ENCODE measurements at regions not wholly inside any gene's neighbourhood (a gene's known extent, or its start where the extent isn't known, plus 50 kb on each side); places are given as distances from the start of the nearest gene placed in this dataset.
"Not testable (repeated sequence)": the region's sequence is repeated elsewhere in the genome, so short reads cannot be mapped to it uniquely, and the experiment has no call there.

GRCh38 chr1:166384948-166385347 is 218.1 kb upstream of the FAM78B start:
- WGBS (ENCODE audit: insufficient coverage), result 85% methylated on average over 6 of the region's 7 CpGs
- Histone ChIP-seq H3K27me3 (replicated peaks in 2 of 5; ENCODE audit: control insufficient read depth in 4 of 5, insufficient read depth in 5 of 5, low read length in 4 of 5) (no peaks in the 10 kb centered on the region), H3K27ac (ENCODE audit: insufficient read depth in 1 of 2, low read depth in 1 of 2, low read length in 2 of 2, poor library complexity in 1 of 2, severe bottlenecking in 2 of 2) (no peak overlapping the region), H3K36me3 (ENCODE audit: control insufficient read depth in 4 of 4, insufficient read depth in 4 of 4, low read length in 3 of 4) (no peaks in the 10 kb centered on the region), H3K9me3 (ENCODE audit: control extremely low read depth in 1 of 5, control insufficient read depth in 4 of 5, insufficient read depth in 2 of 5, low read depth in 1 of 5, low read length in 4 of 5) (no peaks in the 10 kb centered on the region), H3K4me3 (ENCODE audit: control insufficient read depth in 1 of 7, extremely low read depth in 1 of 7, insufficient read depth in 4 of 7, low read depth in 2 of 7, low read length in 6 of 7) (no peak overlapping the region), H3K4me1 (ENCODE audit: control extremely low read depth in 1 of 4, control insufficient read depth in 4 of 4, insufficient read depth in 4 of 4, low read length in 3 of 4) (no peaks in the 10 kb centered on the region)
- POLR2A ChIA-PET, result no interaction called here
- no peak for DNase-seq
- CTCF ChIA-PET, result no interaction called here

GRCh38 chr1:166390366-166391033 is 223.7 kb upstream of the FAM78B start:
- no peak for DNase-seq
- CTCF ChIA-PET, result no interaction called here
- POLR2A ChIA-PET, result no interaction called here
- H3K9me3 ChIP-seq (ENCODE audit: control extremely low read depth in 1 of 5, control insufficient read depth in 4 of 5, insufficient read depth in 2 of 5, low read depth in 1 of 5, low read length in 4 of 5), result peaks cover 0 to 2% (median 0%) of the 10 kb centered on the region in 5 experiments
- peaks cover 0 to 2% (median 0%) of the 10 kb centered on the region in 5 experiments for H3K27me3 ChIP-seq (replicated peaks in 2 of 5; ENCODE audit: control insufficient read depth in 4 of 5, insufficient read depth in 5 of 5, low read length in 4 of 5)
- no peaks in the 10 kb centered on the region for H3K36me3 ChIP-seq (ENCODE audit: control insufficient read depth in 4 of 4, insufficient read depth in 4 of 4, low read length in 3 of 4)
- no peak overlapping the region for H3K4me3 ChIP-seq (ENCODE audit: control insufficient read depth in 1 of 7, extremely low read depth in 1 of 7, insufficient read depth in 4 of 7, low read depth in 2 of 7, low read length in 6 of 7)
- 70% methylated on average over 2 of the region's 2 CpGs for WGBS (ENCODE audit: insufficient coverage)
- H3K27ac ChIP-seq (ENCODE audit: insufficient read depth in 1 of 2, low read depth in 1 of 2, low read length in 2 of 2, poor library complexity in 1 of 2, severe bottlenecking in 2 of 2), result no peak overlapping the region
- no peaks in the 10 kb centered on the region for H3K4me1 ChIP-seq (ENCODE audit: control extremely low read depth in 1 of 4, control insufficient read depth in 4 of 4, insufficient read depth in 4 of 4, low read length in 3 of 4)

GRCh38 chr1:166391279-166392066 is 224.7 kb upstream of the FAM78B start:
- WGBS (ENCODE audit: insufficient coverage), result 100% methylated on average over 2 of the region's 5 CpGs
- ChIA-PET CTCF (no interaction called here), POLR2A (no interaction called here)
- DNase-seq, result no peak
- H3K27me3 ChIP-seq (replicated peaks in 2 of 5; ENCODE audit: control insufficient read depth in 4 of 5, insufficient read depth in 5 of 5, low read length in 4 of 5), result peaks cover 0 to 2% (median 0%) of the 10 kb centered on the region in 5 experiments
- H3K4me1 ChIP-seq (ENCODE audit: control extremely low read depth in 1 of 4, control insufficient read depth in 4 of 4, insufficient read depth in 4 of 4, low read length in 3 of 4), result no peaks in the 10 kb centered on the region
- H3K27ac ChIP-seq (ENCODE audit: insufficient read depth in 1 of 2, low read depth in 1 of 2, low read length in 2 of 2, poor library complexity in 1 of 2, severe bottlenecking in 2 of 2), result no peak overlapping the region
- no peak overlapping the region for H3K4me3 ChIP-seq (ENCODE audit: control insufficient read depth in 1 of 7, extremely low read depth in 1 of 7, insufficient read depth in 4 of 7, low read depth in 2 of 7, low read length in 6 of 7)
- H3K9me3 ChIP-seq (ENCODE audit: control extremely low read depth in 1 of 5, control insufficient read depth in 4 of 5, insufficient read depth in 2 of 5, low read depth in 1 of 5, low read length in 4 of 5), result peaks cover 0 to 2% (median 0%) of the 10 kb centered on the region in 5 experiments
- H3K36me3 ChIP-seq (ENCODE audit: control insufficient read depth in 4 of 4, insufficient read depth in 4 of 4, low read length in 3 of 4), result no peaks in the 10 kb centered on the region

DNA sequence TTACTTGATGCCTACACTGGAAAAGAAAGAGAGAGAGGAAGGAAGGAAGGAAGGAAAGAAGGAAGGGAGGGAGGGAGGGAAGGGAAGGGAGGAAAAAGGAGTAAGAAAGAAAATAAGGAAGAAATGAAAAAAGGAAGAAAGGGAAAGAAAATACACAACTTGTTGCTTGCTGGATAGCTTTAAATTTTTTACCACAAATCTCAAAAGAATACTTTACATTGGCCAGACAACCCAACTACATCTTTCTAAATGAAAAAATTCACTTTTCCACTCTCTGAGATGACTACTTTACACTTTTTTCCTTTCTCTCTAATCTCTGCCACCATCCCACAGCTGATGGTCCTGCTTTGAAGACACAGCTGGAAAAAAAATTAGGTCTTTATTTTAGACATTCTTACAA is 228.9 kb upstream of the FAM78B start:
- CTCF ChIA-PET, result no interaction called here
- Histone ChIP-seq H3K27ac (ENCODE audit: insufficient read depth in 1 of 2, low read depth in 1 of 2, low read length in 2 of 2, poor library complexity in 1 of 2, severe bottlenecking in 2 of 2) (no peak overlapping the region), H3K36me3 (ENCODE audit: control insufficient read depth in 4 of 4, insufficient read depth in 4 of 4, low read length in 3 of 4) (no peaks in the 10 kb centered on the region), H3K27me3 (replicated peaks in 2 of 5; ENCODE audit: control insufficient read depth in 4 of 5, insufficient read depth in 5 of 5, low read length in 4 of 5) (peaks cover 0 to 3% (median 0%) of the 10 kb centered on the region in 5 experiments), H3K4me1 (ENCODE audit: control extremely low read depth in 1 of 4, control insufficient read depth in 4 of 4, insufficient read depth in 4 of 4, low read length in 3 of 4) (no peaks in the 10 kb centered on the region), H3K9me3 (ENCODE audit: control extremely low read depth in 1 of 5, control insufficient read depth in 4 of 5, insufficient read depth in 2 of 5, low read depth in 1 of 5, low read length in 4 of 5) (peaks cover 0 to 2% (median 0%) of the 10 kb centered on the region in 5 experiments), H3K4me3 (ENCODE audit: control insufficient read depth in 1 of 7, extremely low read depth in 1 of 7, insufficient read depth in 4 of 7, low read depth in 2 of 7, low read length in 6 of 7) (no peak overlapping the region)
- DNase-seq, result no peak
- POLR2A ChIA-PET, result no interaction called here

GRCh38 chr1:166409253-166410082 is 242.7 kb upstream of the FAM78B start:
- H3K4me3 ChIP-seq (ENCODE audit: control insufficient read depth in 1 of 7, extremely low read depth in 1 of 7, insufficient read depth in 4 of 7, low read depth in 2 of 7, low read length in 6 of 7); H3K27ac ChIP-seq (ENCODE audit: insufficient read depth in 1 of 2, low read depth in 1 of 2, low read length in 2 of 2, poor library complexity in 1 of 2, severe bottlenecking in 2 of 2); H3K4me1 ChIP-seq (ENCODE audit: control extremely low read depth in 1 of 4, control insufficient read depth in 4 of 4, insufficient read depth in 4 of 4, low read length in 3 of 4); DNase-seq; CTCF ChIA-PET; H3K36me3 ChIP-seq (ENCODE audit: control insufficient read depth in 4 of 4, insufficient read depth in 4 of 4, low read length in 3 of 4); H3K27me3 ChIP-seq (replicated peaks in 2 of 5; ENCODE audit: control insufficient read depth in 4 of 5, insufficient read depth in 5 of 5, low read length in 4 of 5); POLR2A ChIA-PET: not testable (repeated sequence)
- WGBS (ENCODE audit: insufficient coverage), result 70% methylated on average over 9 of the region's 9 CpGs
- H3K9me3 ChIP-seq (ENCODE audit: control extremely low read depth in 1 of 5, control insufficient read depth in 4 of 5, insufficient read depth in 2 of 5, low read depth in 1 of 5, low read length in 4 of 5), result peaks cover 0 to 12% (median 10%) of the 10 kb centered on the region in 5 experiments

- Histone ChIP-seq H3K9me3 (ENCODE audit: control extremely low read depth in 1 of 5, control insufficient read depth in 4 of 5, insufficient read depth in 2 of 5, low read depth in 1 of 5, low read length in 4 of 5) (peaks cover 0 to 12% (median 10%) of the 10 kb centered on the region in 5 experiments), H3K27ac (ENCODE audit: insufficient read depth in 1 of 2, low read depth in 1 of 2, low read length in 2 of 2, poor library complexity in 1 of 2, severe bottlenecking in 2 of 2) (no peak overlapping the region), H3K4me3 (ENCODE audit: control insufficient read depth in 1 of 7, extremely low read depth in 1 of 7, insufficient read depth in 4 of 7, low read depth in 2 of 7, low read length in 6 of 7) (no peak overlapping the region), H3K36me3 (ENCODE audit: control insufficient read depth in 4 of 4, insufficient read depth in 4 of 4, low read length in 3 of 4) (no peaks in the 10 kb centered on the region), H3K4me1 (ENCODE audit: control extremely low read depth in 1 of 4, control insufficient read depth in 4 of 4, insufficient read depth in 4 of 4, low read length in 3 of 4) (no peaks in the 10 kb centered on the region), H3K27me3 (replicated peaks in 2 of 5; ENCODE audit: control insufficient read depth in 4 of 5, insufficient read depth in 5 of 5, low read length in 4 of 5) (no peaks in the 10 kb centered on the region)
- no CpG with 5 or more reads among the region's 3 CpGs for WGBS (ENCODE audit: insufficient coverage)
- POLR2A ChIA-PET, result no interaction called here
- no peak for DNase-seq
- CTCF ChIA-PET, result no interaction called here
Observed at GRCh38 chr1:166410083-166410385, 243.2 kb upstream of the FAM78B start.

GRCh38 chr1:166416831-166417230 is 250.0 kb upstream of the FAM78B start:
- H3K36me3 ChIP-seq (ENCODE audit: control insufficient read depth in 4 of 4, insufficient read depth in 4 of 4, low read length in 3 of 4); POLR2A ChIA-PET; CTCF ChIA-PET; H3K4me3 ChIP-seq (ENCODE audit: control insufficient read depth in 1 of 7, extremely low read depth in 1 of 7, insufficient read depth in 4 of 7, low read depth in 2 of 7, low read length in 6 of 7); H3K9me3 ChIP-seq (ENCODE audit: control extremely low read depth in 1 of 5, control insufficient read depth in 4 of 5, insufficient read depth in 2 of 5, low read depth in 1 of 5, low read length in 4 of 5); H3K27ac ChIP-seq (ENCODE audit: insufficient read depth in 1 of 2, low read depth in 1 of 2, low read length in 2 of 2, poor library complexity in 1 of 2, severe bottlenecking in 2 of 2); DNase-seq; H3K4me1 ChIP-seq (ENCODE audit: control extremely low read depth in 1 of 4, control insufficient read depth in 4 of 4, insufficient read depth in 4 of 4, low read length in 3 of 4); H3K27me3 ChIP-seq (replicated peaks in 2 of 5; ENCODE audit: control insufficient read depth in 4 of 5, insufficient read depth in 5 of 5, low read length in 4 of 5): not testable (repeated sequence)
- 91% methylated on average over 7 of the region's 7 CpGs for WGBS (ENCODE audit: insufficient coverage)
